Glutamatergic neuron (in vitro differentiated cells): ENCODE measurements at regions not wholly inside any gene's neighbourhood (a gene's known extent, or its start where the extent isn't known, plus 50 kb on each side); places are given as distances from the start of the nearest gene placed in this dataset.

ENCODE experiments used
- DNase-seq: peaks from one replicate; pipeline ENCODE4 v3.0.0; 2022
- H3K27ac Mint-ChIP-seq: one replicate; pipeline ENCODE4 v1.8.0; 2020; ENCODE audit warnings: mild to moderate bottlenecking, mixed read lengths, inconsistent platforms; ENCODE audit not compliant: unreplicated experiment
- H3K27me3 Mint-ChIP-seq: one replicate; pipeline ENCODE4 v1.8.0; 2020; ENCODE audit warnings: mild to moderate bottlenecking, moderate library complexity, mixed read lengths, inconsistent platforms; ENCODE audit not compliant: unreplicated experiment
- H3K36me3 Mint-ChIP-seq: one replicate; pipeline ENCODE4 v1.8.0; 2020; ENCODE audit warnings: mild to moderate bottlenecking, mixed read lengths, inconsistent platforms; ENCODE audit not compliant: unreplicated experiment
- H3K4me1 Mint-ChIP-seq: one replicate; pipeline ENCODE4 v1.8.0; 2020; ENCODE audit warnings: mild to moderate bottlenecking, low read depth, mixed read lengths, inconsistent platforms; ENCODE audit not compliant: unreplicated experiment
- H3K4me3 Mint-ChIP-seq: one replicate; pipeline ENCODE4 v1.8.0; 2020; ENCODE audit warnings: mild to moderate bottlenecking, mixed read lengths, inconsistent platforms; ENCODE audit not compliant: unreplicated experiment
- H3K9me3 Mint-ChIP-seq: one replicate; pipeline ENCODE4 v1.8.0; 2020; ENCODE audit warnings: mild to moderate bottlenecking, moderate library complexity, mixed read lengths, inconsistent platforms; ENCODE audit not compliant: unreplicated experiment
- CTCF ChIP-seq: fragments of 200-600 bp; sonication (generic); IDR thresholded peaks from one replicate; pipeline ENCODE4 v1.5.0; 2021; ENCODE audit not compliant: partially characterized antibody, unreplicated experiment

- Mint-ChIP-seq H3K27ac (no peak overlapping the region), H3K4me1 (no peaks in the 10 kb centered on the region), H3K36me3 (no peaks in the 10 kb centered on the region), H3K27me3 (no peaks in the 10 kb centered on the region), H3K4me3 (no peak overlapping the region), H3K9me3 (no peaks in the 10 kb centered on the region)
- TF ChIP-seq CTCF, result no peak
- DNase-seq, result no peak
Observed at GRCh38 chr13:84536906-84537305, 654.6 kb upstream of the SLITRK1 start.

GRCh38 chr13:84528408-84529070 is 646.3 kb upstream of the SLITRK1 start:
- Mint-ChIP-seq H3K4me3 (no peak overlapping the region), H3K27ac (no peak overlapping the region), H3K36me3 (no peaks in the 10 kb centered on the region), H3K9me3 (peaks cover 2% of the 10 kb centered on the region), H3K27me3 (no peaks in the 10 kb centered on the region), H3K4me1 (no peaks in the 10 kb centered on the region)
- no peak for TF ChIP-seq CTCF
- DNase-seq, result no peak

GRCh38 chr13:84525865-84526264 is 643.6 kb upstream of the SLITRK1 start:
- H3K4me3 Mint-ChIP-seq, result no peak overlapping the region
- H3K9me3 Mint-ChIP-seq, result peaks cover 2% of the 10 kb centered on the region
- no peaks in the 10 kb centered on the region for H3K4me1 Mint-ChIP-seq
- H3K27ac Mint-ChIP-seq, result no peak overlapping the region
- H3K27me3 Mint-ChIP-seq, result peaks cover 1% of the 10 kb centered on the region
- no peak for DNase-seq
- no peaks in the 10 kb centered on the region for H3K36me3 Mint-ChIP-seq
- no peak for TF ChIP-seq CTCF

- H3K36me3 Mint-ChIP-seq, result no peaks in the 10 kb centered on the region
Observed at GRCh38 chr13:84524586-84524985, 642.3 kb upstream of the SLITRK1 start.

GRCh38 chr13:84500016-84500415 is 617.7 kb upstream of the SLITRK1 start:
- Mint-ChIP-seq H3K4me3 (no peak overlapping the region), H3K27ac (no peak overlapping the region), H3K27me3 (no peaks in the 10 kb centered on the region), H3K36me3 (no peaks in the 10 kb centered on the region), H3K9me3 (no peaks in the 10 kb centered on the region), H3K4me1 (no peaks in the 10 kb centered on the region)
- no peak for DNase-seq
- TF ChIP-seq CTCF, result no peak

More at GRCh38 chr13:84524586-84524985, 642.3 kb upstream of the SLITRK1 start:
- peaks cover 1% of the 10 kb centered on the region for H3K27me3 Mint-ChIP-seq
- H3K9me3 Mint-ChIP-seq, result peaks cover 2% of the 10 kb centered on the region
- no peak overlapping the region for H3K27ac Mint-ChIP-seq
- DNase-seq, result no peak
- no peak for TF ChIP-seq CTCF
- no peak overlapping the region for H3K4me3 Mint-ChIP-seq
- H3K4me1 Mint-ChIP-seq, result no peaks in the 10 kb centered on the region
